OCI-LY3 (cell line): ENCODE measurements at regions not wholly inside any gene's neighbourhood (a gene's known extent, or its start where the extent isn't known, plus 50 kb on each side); places are given as distances from the start of the nearest gene placed in this dataset.

Source experiments
- CTCF ChIP-seq: fragments of 200-600, 300-600 bp; sonication (generic); IDR thresholded peaks from 2 replicates; pipeline ENCODE4 v1.5.1; 2014; ENCODE audit warnings: antibody characterized with exemption, low read length, low read depth
- EZH2phosphoT487 ChIP-seq: fragments of 200-600 bp; shearing (Covaris generic); IDR thresholded peaks from 2 replicates; pipeline ENCODE4 v1.6.1; 2018; ENCODE audit warnings: antibody characterized with exemption, mixed run types, low read depth

- TF ChIP-seq CTCF, result no peak
- TF ChIP-seq EZH2phosphoT487, result no peak
Measured at GRCh38 chr12:128178565-128178964, 88.4 kb upstream of the TMEM132C start.
